ENCODE measurements at regions not wholly inside any gene's neighbourhood (a gene's known extent, or its start where the extent isn't known, plus 50 kb on each side); places are given as distances from the start of the nearest gene placed in this dataset.

DNA sequence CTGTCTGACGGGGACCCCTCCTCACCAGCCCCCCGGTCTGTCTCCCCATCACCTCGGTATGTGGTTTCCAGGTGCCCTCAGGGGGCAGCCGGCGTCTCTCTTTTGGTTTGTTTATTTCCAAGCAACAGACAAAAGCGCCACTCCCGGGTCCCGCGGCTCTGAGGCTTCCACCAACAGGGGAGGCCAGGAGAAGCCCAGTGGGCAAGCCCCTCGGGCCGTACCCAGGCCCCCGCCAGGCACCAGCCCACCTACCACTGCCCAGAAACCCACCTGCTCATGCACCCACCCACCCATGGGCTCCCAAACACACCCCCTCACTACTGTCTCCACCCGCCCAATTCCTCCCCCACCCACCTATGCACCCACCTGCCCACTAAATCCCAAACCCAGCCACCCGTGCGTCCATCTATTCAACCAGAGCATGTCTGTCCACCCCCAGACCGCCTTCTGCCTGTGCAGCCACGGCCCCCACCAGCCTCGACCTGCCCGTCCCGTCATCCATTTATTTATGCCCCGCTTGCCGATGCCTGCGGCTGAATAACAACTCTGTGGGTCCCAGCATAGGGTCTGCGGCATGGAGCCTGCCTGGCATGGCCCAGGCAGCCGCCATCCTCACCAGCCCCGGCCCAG is 129.8 kb downstream of the FAM53A start:
- Histone ChIP-seq H4K8ac (ENCODE audit: low read depth, low read length) (no peak overlapping the region), H3K9me3 (ENCODE audit: insufficient read depth, low read depth, low read length) (no peaks in the 10 kb centered on the region), H3K4me1 (ENCODE audit: control insufficient read depth in 1 of 2, insufficient read depth in 2 of 2, low read length in 2 of 2) (no peaks in the 10 kb centered on the region), H3K36me3 (ENCODE audit: control insufficient read depth in 1 of 2, insufficient read depth in 2 of 2, low read length in 2 of 2) (no peaks in the 10 kb centered on the region), H4K12ac (ENCODE audit: low read depth, low read length) (no peak overlapping the region), H2BK5ac (ENCODE audit: low read depth, low read length, poor library complexity) (no peak overlapping the region), H3K4me3 (ENCODE audit: low read depth, low read length) (no peak overlapping the region), H4K91ac (ENCODE audit: low read depth, low read length) (no peak overlapping the region), H2AFZ (ENCODE audit: insufficient read depth, low read length, poor library complexity) (no peak overlapping the region), H3K9ac (ENCODE audit: low read length) (no peak overlapping the region), H3K4me2 (ENCODE audit: low read length) (no peak overlapping the region), H3K18ac (ENCODE audit: low read length) (no peak overlapping the region), H3K23ac (ENCODE audit: low read length) (no peak overlapping the region), H2BK12ac (ENCODE audit: low read length) (no peak overlapping the region), H3K79me2 (ENCODE audit: control insufficient read depth, insufficient read depth, low read length, poor library complexity) (no peaks in the 10 kb centered on the region), H3K27me3 (ENCODE audit: insufficient read depth, low read length) (no peaks in the 10 kb centered on the region), H3K4ac (ENCODE audit: low read depth, low read length) (no peak overlapping the region), H3K14ac (ENCODE audit: low read length) (no peak overlapping the region), H3K79me1 (ENCODE audit: low read length) (no peaks in the 10 kb centered on the region), H2AK5ac (ENCODE audit: low read length) (no peak overlapping the region), H3K27ac (ENCODE audit: low read depth, low read length) (no peak overlapping the region), H2BK120ac (ENCODE audit: insufficient read depth, low read length, poor library complexity) (no peak overlapping the region)
- DNase-seq = no peak
- no CpG with 5 or more reads among the region's 26 CpGs for WGBS (ENCODE audit: extremely low coverage, insufficient coverage, insufficient read length)

DNA sequence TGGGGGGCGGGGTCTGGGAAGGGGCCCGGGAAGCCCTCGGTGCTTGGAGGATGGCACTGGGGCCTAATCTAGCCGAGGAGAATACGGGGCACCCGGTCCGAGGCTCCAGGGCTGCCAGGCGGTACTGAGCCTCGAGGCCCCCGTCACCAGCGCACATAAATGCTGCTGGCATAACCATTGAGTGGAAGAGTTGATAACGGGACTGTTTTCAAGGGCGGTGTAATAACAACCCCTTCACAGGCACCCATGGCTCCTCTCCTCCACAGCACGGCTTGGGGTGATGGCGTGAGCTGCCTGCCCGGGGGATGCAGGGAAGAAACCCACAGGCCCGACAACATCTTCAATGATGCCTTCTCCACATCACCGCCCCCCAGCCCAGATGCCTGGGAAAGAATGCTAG is 130.7 kb downstream of the FAM53A start:
- Histone ChIP-seq H3K36me3 (ENCODE audit: control insufficient read depth in 1 of 2, insufficient read depth in 2 of 2, low read length in 2 of 2) (no peaks in the 10 kb centered on the region), H3K4ac (ENCODE audit: low read depth, low read length) (no peak overlapping the region), H2AK5ac (ENCODE audit: low read length) (no peak overlapping the region), H2AFZ (ENCODE audit: insufficient read depth, low read length, poor library complexity) (no peak overlapping the region), H3K4me3 (ENCODE audit: low read depth, low read length) (no peak overlapping the region), H3K79me2 (ENCODE audit: control insufficient read depth, insufficient read depth, low read length, poor library complexity) (no peaks in the 10 kb centered on the region), H3K9ac (ENCODE audit: low read length) (no peak overlapping the region), H3K18ac (ENCODE audit: low read length) (no peak overlapping the region), H2BK120ac (ENCODE audit: insufficient read depth, low read length, poor library complexity) (no peak overlapping the region), H2BK12ac (ENCODE audit: low read length) (no peak overlapping the region), H3K9me3 (ENCODE audit: insufficient read depth, low read depth, low read length) (no peaks in the 10 kb centered on the region), H3K79me1 (ENCODE audit: low read length) (no peaks in the 10 kb centered on the region), H3K27ac (ENCODE audit: low read depth, low read length) (no peak overlapping the region), H2BK5ac (ENCODE audit: low read depth, low read length, poor library complexity) (no peak overlapping the region), H3K14ac (ENCODE audit: low read length) (no peak overlapping the region), H4K8ac (ENCODE audit: low read depth, low read length) (no peak overlapping the region), H3K27me3 (ENCODE audit: insufficient read depth, low read length) (no peaks in the 10 kb centered on the region), H4K12ac (ENCODE audit: low read depth, low read length) (no peak overlapping the region), H3K4me1 (ENCODE audit: control insufficient read depth in 1 of 2, insufficient read depth in 2 of 2, low read length in 2 of 2) (no peaks in the 10 kb centered on the region), H3K4me2 (ENCODE audit: low read length) (no peak overlapping the region), H3K23ac (ENCODE audit: low read length) (no peak overlapping the region), H4K91ac (ENCODE audit: low read depth, low read length) (no peak overlapping the region)
- no peak for DNase-seq
- no CpG with 5 or more reads among the region's 18 CpGs for WGBS (ENCODE audit: extremely low coverage, insufficient coverage, insufficient read length)

- Histone ChIP-seq H3K4me2 (ENCODE audit: low read length) (no peak overlapping the region), H3K79me1 (ENCODE audit: low read length) (no peaks in the 10 kb centered on the region), H4K12ac (ENCODE audit: low read depth, low read length) (no peak overlapping the region)
Measured at GRCh38 chr4:1552451-1552850, 131.7 kb downstream of the FAM53A start.

DNA sequence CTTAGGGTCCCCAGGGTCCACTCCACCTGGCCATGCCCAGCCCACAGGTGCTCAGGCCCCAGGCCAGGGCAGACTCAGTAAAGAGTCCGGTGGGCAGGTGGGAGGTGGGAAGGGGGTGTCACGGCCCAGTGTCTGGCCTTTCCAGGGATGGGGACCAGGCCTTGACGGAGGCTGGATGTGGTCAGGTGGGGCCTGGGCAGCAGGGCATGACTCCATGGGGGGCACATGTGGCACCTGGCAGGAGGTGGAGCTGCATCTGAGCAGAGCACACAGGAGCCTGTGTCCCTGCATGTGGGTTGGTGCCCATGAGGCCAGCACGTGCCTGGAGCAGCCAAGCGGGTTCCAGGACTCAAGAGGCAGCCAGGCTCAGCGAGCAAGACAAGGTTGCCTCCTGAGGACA is 132.9 kb downstream of the FAM53A start:
- Histone ChIP-seq H3K4ac (ENCODE audit: low read depth, low read length) (no peak overlapping the region), H2BK12ac (ENCODE audit: low read length) (no peak overlapping the region), H2BK5ac (ENCODE audit: low read depth, low read length, poor library complexity) (no peak overlapping the region), H2AK5ac (ENCODE audit: low read length) (no peak overlapping the region), H4K12ac (ENCODE audit: low read depth, low read length) (no peak overlapping the region), H3K4me1 (ENCODE audit: control insufficient read depth in 1 of 2, insufficient read depth in 2 of 2, low read length in 2 of 2) (no peaks in the 10 kb centered on the region), H3K4me2 (ENCODE audit: low read length) (no peak overlapping the region), H3K23ac (ENCODE audit: low read length) (no peak overlapping the region), H2BK120ac (ENCODE audit: insufficient read depth, low read length, poor library complexity) (no peak overlapping the region), H3K9ac (ENCODE audit: low read length) (no peak overlapping the region), H2AFZ (ENCODE audit: insufficient read depth, low read length, poor library complexity) (no peak overlapping the region), H4K91ac (ENCODE audit: low read depth, low read length) (no peak overlapping the region), H4K8ac (ENCODE audit: low read depth, low read length) (no peak overlapping the region), H3K27ac (ENCODE audit: low read depth, low read length) (no peak overlapping the region), H3K9me3 (ENCODE audit: insufficient read depth, low read depth, low read length) (peaks cover 2% of the 10 kb centered on the region), H3K36me3 (ENCODE audit: control insufficient read depth in 1 of 2, insufficient read depth in 2 of 2, low read length in 2 of 2) (no peaks in the 10 kb centered on the region), H3K27me3 (ENCODE audit: insufficient read depth, low read length) (no peaks in the 10 kb centered on the region), H3K79me1 (ENCODE audit: low read length) (no peaks in the 10 kb centered on the region), H3K79me2 (ENCODE audit: control insufficient read depth, insufficient read depth, low read length, poor library complexity) (no peaks in the 10 kb centered on the region), H3K14ac (ENCODE audit: low read length) (no peak overlapping the region), H3K4me3 (ENCODE audit: low read depth, low read length) (no peak overlapping the region), H3K18ac (ENCODE audit: low read length) (no peak overlapping the region)
- no peak for DNase-seq
- WGBS (ENCODE audit: extremely low coverage, insufficient coverage, insufficient read length) = no CpG with 5 or more reads among the region's 6 CpGs

More at GRCh38 chr4:1552451-1552850, 131.7 kb downstream of the FAM53A start:
- Histone ChIP-seq H3K4me1 (ENCODE audit: control insufficient read depth in 1 of 2, insufficient read depth in 2 of 2, low read length in 2 of 2) (no peaks in the 10 kb centered on the region), H4K91ac (ENCODE audit: low read depth, low read length) (no peak overlapping the region), H3K4ac (ENCODE audit: low read depth, low read length) (no peak overlapping the region), H3K36me3 (ENCODE audit: control insufficient read depth in 1 of 2, insufficient read depth in 2 of 2, low read length in 2 of 2) (no peaks in the 10 kb centered on the region), H3K79me2 (ENCODE audit: control insufficient read depth, insufficient read depth, low read length, poor library complexity) (no peaks in the 10 kb centered on the region), H3K18ac (ENCODE audit: low read length) (no peak overlapping the region), H3K9ac (ENCODE audit: low read length) (no peak overlapping the region), H2BK12ac (ENCODE audit: low read length) (no peak overlapping the region), H3K27me3 (ENCODE audit: insufficient read depth, low read length) (no peaks in the 10 kb centered on the region), H3K4me3 (ENCODE audit: low read depth, low read length) (no peak overlapping the region), H2BK5ac (ENCODE audit: low read depth, low read length, poor library complexity) (no peak overlapping the region), H4K8ac (ENCODE audit: low read depth, low read length) (no peak overlapping the region), H3K27ac (ENCODE audit: low read depth, low read length) (no peak overlapping the region), H3K23ac (ENCODE audit: low read length) (no peak overlapping the region), H2BK120ac (ENCODE audit: insufficient read depth, low read length, poor library complexity) (no peak overlapping the region), H3K9me3 (ENCODE audit: insufficient read depth, low read depth, low read length) (no peaks in the 10 kb centered on the region), H3K14ac (ENCODE audit: low read length) (no peak overlapping the region), H2AFZ (ENCODE audit: insufficient read depth, low read length, poor library complexity) (no peak overlapping the region), H2AK5ac (ENCODE audit: low read length) (no peak overlapping the region)
- no CpG with 5 or more reads among the region's 17 CpGs for WGBS (ENCODE audit: extremely low coverage, insufficient coverage, insufficient read length)
- no peak for DNase-seq
